ENCODE measurements at regions not wholly inside any gene's neighbourhood (a gene's known extent, or its start where the extent isn't known, plus 50 kb on each side); places are given as distances from the start of the nearest gene placed in this dataset.

- TF ChIP-seq CTCF (IDR thresholded peaks at IDR 0.05) (no peak), POLR2A (IDR thresholded peaks at IDR 0.05; ENCODE audit: low read length) (no peak), NFE2L2 (conservative IDR thresholded peaks at IDR 0.05; ENCODE audit: low read length) (no peak), REST (IDR thresholded peaks at IDR 0.05) (no peak), JUN (IDR thresholded peaks at IDR 0.05) (no peak), CHD4 (IDR thresholded peaks at IDR 0.05; ENCODE audit: borderline replicate concordance) (no peak), POLR2AphosphoS2 (conservative IDR thresholded peaks at IDR 0.05; ENCODE audit: low read length) (no peak), FOSL2 (IDR thresholded peaks at IDR 0.05) (no peak), FOSL2 (CRISPR knock-in tag; IDR thresholded peaks at IDR 0.05) (no peak)
Measured at GRCh38 chr2:173697929-173698328, 267.2 kb downstream of the SP3 start.

All from A549 (cell line).